PFSK-1 (cell line): ENCODE measurements at regions not wholly inside any gene's neighbourhood (a gene's known extent, or its start where the extent isn't known, plus 50 kb on each side); places are given as distances from the start of the nearest gene placed in this dataset.

Experiments used
- FOXP2 ChIP-seq: optimal IDR thresholded peaks from 2 replicates; pipeline ENCODE3; 2011; ENCODE audit warnings: borderline replicate concordance, control low read depth, inconsistent platforms; ENCODE audit not compliant: insufficient read depth; ENCODE audit errors: extremely low read length, extremely low read depth
- POLR2AphosphoS5 ChIP-seq: IDR thresholded peaks from 2 replicates; pipeline ENCODE4 v1.6.1; 2012; ENCODE audit warnings: low read depth, mild to moderate bottlenecking, control low read depth, low read length, moderate library complexity
- REST ChIP-seq, 2 experiments: IDR thresholded peaks; 2 replicates each; pipeline versions ENCODE4 v1.6.1 to v1.8.0; 2011 to 2012; ENCODE audit warnings: low read depth in 2 of 2, low read length in 2 of 2, control low read depth in 1 of 2, inconsistent platforms in 1 of 2, mild to moderate bottlenecking in 1 of 2, moderate library complexity in 1 of 2; ENCODE audit not compliant: insufficient read depth in 1 of 2
- SIN3A ChIP-seq: IDR thresholded peaks from 2 replicates; pipeline ENCODE4 v1.6.1; 2012; ENCODE audit warnings: mild to moderate bottlenecking, low read length, moderate library complexity, borderline replicate concordance; ENCODE audit not compliant: insufficient read depth
- TAF1 ChIP-seq: IDR thresholded peaks from 2 replicates; pipeline ENCODE4 v1.6.1; 2012; ENCODE audit warnings: low read length, control low read depth, borderline replicate concordance; ENCODE audit not compliant: insufficient read depth

- no peak for TF ChIP-seq SIN3A
These were observed 378.3 kb downstream of the CCER1 start for GRCh38 chr12:90576707-90577106.

GRCh38 chr12:90575995-90576394, 379.0 kb downstream of the CCER1 start:
- TF ChIP-seq TAF1, result no peak
- TF ChIP-seq FOXP2, result no peak
- no peak for TF ChIP-seq SIN3A
- no peak for TF ChIP-seq REST (IDR thresholded peaks at IDR 0.05; ENCODE audit: insufficient read depth in 1 of 2, low read depth in 2 of 2, low read length in 2 of 2)
- no peak for TF ChIP-seq POLR2AphosphoS5

GRCh38 chr12:90574676-90575075, 380.3 kb downstream of the CCER1 start:
- TF ChIP-seq TAF1, result no peak
- no peak for TF ChIP-seq POLR2AphosphoS5
- TF ChIP-seq FOXP2, result no peak
- no peak for TF ChIP-seq SIN3A
- TF ChIP-seq REST (IDR thresholded peaks at IDR 0.05; ENCODE audit: insufficient read depth in 1 of 2, low read depth in 2 of 2, low read length in 2 of 2), result no peak

- no peak for TF ChIP-seq SIN3A
- TF ChIP-seq TAF1, result no peak
- TF ChIP-seq FOXP2, result no peak
- no peak for TF ChIP-seq POLR2AphosphoS5
- no peak for TF ChIP-seq REST (IDR thresholded peaks at IDR 0.05; ENCODE audit: insufficient read depth in 1 of 2, low read depth in 2 of 2, low read length in 2 of 2)
These were observed 382.2 kb downstream of the CCER1 start for GRCh38 chr12:90572778-90573177.

GRCh38 chr12:90569685-90570084, 385.3 kb downstream of the CCER1 start:
- no peak for TF ChIP-seq FOXP2
- no peak for TF ChIP-seq REST (IDR thresholded peaks at IDR 0.05; ENCODE audit: insufficient read depth in 1 of 2, low read depth in 2 of 2, low read length in 2 of 2)
- TF ChIP-seq POLR2AphosphoS5, result no peak
- no peak for TF ChIP-seq TAF1
- no peak for TF ChIP-seq SIN3A

GRCh38 chr12:90562671-90563070, 392.3 kb downstream of the CCER1 start:
- TF ChIP-seq REST (IDR thresholded peaks at IDR 0.05; ENCODE audit: insufficient read depth in 1 of 2, low read depth in 2 of 2, low read length in 2 of 2) (no peak), POLR2AphosphoS5 (no peak), SIN3A (no peak), FOXP2 (no peak), TAF1 (no peak)
